CD4-positive, alpha-beta T cell (primary cell): ENCODE measurements at regions not wholly inside any gene's neighbourhood (a gene's known extent, or its start where the extent isn't known, plus 50 kb on each side); places are given as distances from the start of the nearest gene placed in this dataset.

ENCODE experiments used
- ATAC-seq: fragments of 200-7000 bp; cut with Tn5 transposase; one replicate; pipeline ENCODE4 v1.10.0; 2022; ENCODE audit warnings: mild to moderate bottlenecking; ENCODE audit not compliant: poor library complexity
- CTCF ChIA-PET: fragments of 350-600 bp; sonication (Branson Sonifier 250); formaldehyde crosslinking; loops from one replicate; lab custom pipeline; 2021; ENCODE audit warnings: antibody characterized with exemption, inconsistent platforms; lab: Charles Lee
- POLR2A ChIA-PET: fragments of 350-600 bp; sonication (Branson Sonifier 250); formaldehyde crosslinking; loops from one replicate; lab custom pipeline; 2021; ENCODE audit warnings: antibody characterized with exemption, inconsistent platforms; lab: Charles Lee
- DNase-seq, 14 experiments: peaks; one replicate each; pipeline ENCODE4 v3.0.0-alpha.2; 2013 to 2020; ENCODE audit warnings: mixed read lengths in 2 of 14
- H3K27ac ChIP-seq, 2 donors: one replicate each; pipeline versions ENCODE4 v1.5.1 to v1.7.0; 2013; ENCODE audit warnings: low read length in 2 of 2, low read depth in 1 of 2, mild to moderate bottlenecking in 1 of 2
- H3K27me3 ChIP-seq, 2 experiments: 1 replicate in 1 of 2; 2 replicates in 1 of 2; pipeline versions ENCODE4 v1.6.1 to v1.7.0; 2013; ENCODE audit warnings: low read length in 2 of 2, control low read depth in 1 of 2, mild to moderate bottlenecking in 1 of 2, moderate library complexity in 1 of 2; ENCODE audit not compliant: insufficient read depth in 2 of 2, control insufficient read depth in 1 of 2
- H3K36me3 ChIP-seq: one replicate; pipeline ENCODE4 v1.6.1; 2013; ENCODE audit warnings: low read length, control low read depth; ENCODE audit not compliant: insufficient read depth
- H3K4me1 ChIP-seq: one replicate; pipeline ENCODE4 v1.6.1; 2013; ENCODE audit warnings: low read length, control low read depth; ENCODE audit not compliant: insufficient read depth
- H3K4me3 ChIP-seq: one replicate; pipeline ENCODE4 v1.5.1; 2013; ENCODE audit warnings: mild to moderate bottlenecking, low read length, moderate library complexity
- H3K9me3 ChIP-seq, 2 experiments: 1 replicate in 1 of 2; 2 replicates in 1 of 2; pipeline versions ENCODE4 v1.6.1 to v1.7.0; 2013; ENCODE audit warnings: low read length in 2 of 2, mild to moderate bottlenecking in 2 of 2, control low read depth in 1 of 2, moderate library complexity in 1 of 2; ENCODE audit not compliant: control insufficient read depth in 1 of 2, insufficient read depth in 1 of 2
- H3K27ac Mint-ChIP-seq: one replicate; pipeline ENCODE4 v1.8.0; 2020; ENCODE audit warnings: mixed read lengths
- H3K27me3 Mint-ChIP-seq: one replicate; pipeline ENCODE4 v1.8.0; 2021; ENCODE audit warnings: mixed read lengths
- H3K36me3 Mint-ChIP-seq: one replicate; pipeline ENCODE4 v1.8.0; 2021; ENCODE audit warnings: low read depth, mixed read lengths
- H3K4me1 Mint-ChIP-seq: one replicate; pipeline ENCODE4 v1.8.0; 2021; ENCODE audit warnings: low read depth, mixed read lengths
- H3K4me3 Mint-ChIP-seq: one replicate; pipeline ENCODE4 v1.8.0; 2020; ENCODE audit warnings: mild to moderate bottlenecking, mixed read lengths
- H3K9me3 Mint-ChIP-seq: one replicate; pipeline ENCODE4 v1.8.0; 2020; ENCODE audit warnings: mixed read lengths
- intact Hi-C, 2 experiments: fragments of 100-400 bp; cut with DNase I in 1 of 2; cut with micrococcal nuclease in 1 of 2; formaldehyde crosslinking; loops; one replicate each; pipeline versions ENCODE4 v1.15.1 to v1.9.0; 2023 to 2025; cut with DNase I, micrococcal nuclease
- TF ChIP-seq, protein P1 (sequence below): fragments of 200-600 bp; IDR thresholded peaks from one replicate; pipeline ENCODE4 v1.8.0; 2022; ENCODE audit warnings: antibody characterized with exemption, mild to moderate bottlenecking

DNA sequence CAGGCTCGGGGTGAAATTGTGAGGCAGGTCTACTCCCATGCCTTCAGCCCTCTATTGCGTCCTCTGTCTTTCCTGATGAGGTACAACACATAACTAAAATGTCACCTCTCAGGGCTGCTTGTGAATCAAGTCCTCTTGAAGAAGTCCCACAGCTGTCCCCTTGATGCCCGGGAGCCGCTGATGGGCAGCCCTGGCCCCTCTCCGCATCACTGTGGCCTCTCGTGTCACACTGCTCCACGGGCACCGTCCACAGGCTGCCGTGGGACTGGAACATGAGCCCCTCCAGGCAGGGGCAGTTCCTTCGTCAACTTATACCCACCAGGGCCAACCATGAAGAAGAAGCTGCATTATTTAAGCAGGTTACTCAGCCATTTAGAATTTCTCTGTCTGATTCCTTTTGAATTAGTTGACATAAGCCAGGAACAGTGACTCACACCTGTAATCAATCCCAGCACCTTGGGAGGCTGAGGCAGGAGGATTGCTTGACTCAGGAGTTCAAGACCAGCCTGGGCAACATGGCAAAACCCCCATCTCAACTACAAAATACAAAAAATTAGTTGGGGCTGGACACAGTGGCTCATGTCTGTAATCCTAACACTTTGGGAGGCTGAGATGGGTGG is 58.5 kb upstream of the UBE3C start:
- Mint-ChIP-seq H3K4me3 (no peak overlapping the region), H3K9me3 (peaks cover 8% of the 10 kb centered on the region), H3K4me1 (no peaks in the 10 kb centered on the region), H3K27ac (no peak overlapping the region), H3K27me3 (peaks cover 52% of the 10 kb centered on the region), H3K36me3 (no peaks in the 10 kb centered on the region)
- H3K36me3 ChIP-seq, result no peaks in the 10 kb centered on the region
- H3K4me1 ChIP-seq, result no peaks in the 10 kb centered on the region
- ChIA-PET CTCF (no interaction called here), POLR2A (no interaction called here)
- peaks cover 22 to 40% of the 10 kb centered on the region in 2 experiments for H3K27me3 ChIP-seq
- no peak for DNase-seq
- TF ChIP-seq, protein P1, sequence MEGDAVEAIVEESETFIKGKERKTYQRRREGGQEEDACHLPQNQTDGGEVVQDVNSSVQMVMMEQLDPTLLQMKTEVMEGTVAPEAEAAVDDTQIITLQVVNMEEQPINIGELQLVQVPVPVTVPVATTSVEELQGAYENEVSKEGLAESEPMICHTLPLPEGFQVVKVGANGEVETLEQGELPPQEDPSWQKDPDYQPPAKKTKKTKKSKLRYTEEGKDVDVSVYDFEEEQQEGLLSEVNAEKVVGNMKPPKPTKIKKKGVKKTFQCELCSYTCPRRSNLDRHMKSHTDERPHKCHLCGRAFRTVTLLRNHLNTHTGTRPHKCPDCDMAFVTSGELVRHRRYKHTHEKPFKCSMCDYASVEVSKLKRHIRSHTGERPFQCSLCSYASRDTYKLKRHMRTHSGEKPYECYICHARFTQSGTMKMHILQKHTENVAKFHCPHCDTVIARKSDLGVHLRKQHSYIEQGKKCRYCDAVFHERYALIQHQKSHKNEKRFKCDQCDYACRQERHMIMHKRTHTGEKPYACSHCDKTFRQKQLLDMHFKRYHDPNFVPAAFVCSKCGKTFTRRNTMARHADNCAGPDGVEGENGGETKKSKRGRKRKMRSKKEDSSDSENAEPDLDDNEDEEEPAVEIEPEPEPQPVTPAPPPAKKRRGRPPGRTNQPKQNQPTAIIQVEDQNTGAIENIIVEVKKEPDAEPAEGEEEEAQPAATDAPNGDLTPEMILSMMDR, result no peak
- no peak for ATAC-seq
- H3K9me3 ChIP-seq, result peaks cover 14 to 43% of the 10 kb centered on the region in 2 experiments
- H3K4me3 ChIP-seq, result no peak overlapping the region
- no peak overlapping the region for H3K27ac ChIP-seq
- intact Hi-C loops, result no loop called here

DNA sequence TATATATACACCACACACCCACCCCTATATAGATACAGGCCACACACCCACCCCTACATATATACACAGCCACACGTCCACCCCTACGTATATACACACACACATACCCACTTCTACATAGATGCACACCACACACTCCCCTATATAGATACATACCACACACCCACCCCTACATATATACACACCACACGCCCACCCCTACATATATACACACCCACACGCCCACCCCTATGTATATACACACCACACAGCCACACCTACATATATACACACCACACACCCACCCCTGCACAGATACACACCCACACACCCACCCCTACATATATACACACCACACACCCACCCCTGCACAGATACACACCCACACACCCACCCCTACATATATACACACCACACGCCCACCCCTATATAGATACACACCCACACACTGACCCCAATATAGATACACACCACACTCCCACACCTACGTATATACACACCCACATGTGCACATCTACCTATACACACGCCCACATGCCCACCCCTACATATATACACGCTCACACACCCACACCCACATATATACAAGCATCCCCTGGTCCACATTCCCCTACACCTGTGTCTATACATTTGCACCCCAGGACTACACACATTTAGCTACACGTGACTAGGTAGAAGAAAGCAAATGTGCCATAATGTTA is 52.1 kb upstream of the UBE3C start:
- no peaks in the 10 kb centered on the region for H3K4me1 Mint-ChIP-seq
- CTCF ChIA-PET, result no interaction called here
- Histone ChIP-seq H3K36me3 (no peaks in the 10 kb centered on the region), H3K27ac (no peak overlapping the region), H3K4me3 (no peak overlapping the region), H3K27me3 (peaks cover 7 to 9% of the 10 kb centered on the region in 2 experiments), H3K4me1 (no peaks in the 10 kb centered on the region), H3K9me3 (peaks cover 14 to 30% of the 10 kb centered on the region in 2 experiments)
- intact Hi-C loops, result no loop called here
- H3K36me3 Mint-ChIP-seq, result no peaks in the 10 kb centered on the region
- ATAC-seq, result no peak
- H3K9me3 Mint-ChIP-seq, result peaks cover 15% of the 10 kb centered on the region
- TF ChIP-seq, protein P1, result no peak
- H3K4me3 Mint-ChIP-seq, result no peak overlapping the region
- POLR2A ChIA-PET, result no interaction called here
- DNase-seq, result no peak
- H3K27ac Mint-ChIP-seq, result no peak overlapping the region
- H3K27me3 Mint-ChIP-seq, result peaks cover 34% of the 10 kb centered on the region

- DNase-seq (no peak), ATAC-seq (no peak)
- ChIA-PET POLR2A (no interaction called here), CTCF (no interaction called here)
- no peaks in the 10 kb centered on the region for H3K36me3 Mint-ChIP-seq
- H3K4me3 Mint-ChIP-seq, result no peak overlapping the region
- Histone ChIP-seq H3K27me3 (peaks cover 7 to 9% of the 10 kb centered on the region in 2 experiments), H3K36me3 (no peaks in the 10 kb centered on the region), H3K27ac (no peak overlapping the region), H3K9me3 (peaks cover 14 to 28% of the 10 kb centered on the region in 2 experiments), H3K4me1 (no peaks in the 10 kb centered on the region), H3K4me3 (no peak overlapping the region)
- peaks cover 29% of the 10 kb centered on the region for H3K27me3 Mint-ChIP-seq
- H3K9me3 Mint-ChIP-seq, result peaks cover 15% of the 10 kb centered on the region
- TF ChIP-seq, protein P1, result no peak
- intact Hi-C loops, result no loop called here
- H3K4me1 Mint-ChIP-seq, result no peaks in the 10 kb centered on the region
- no peak overlapping the region for H3K27ac Mint-ChIP-seq
Measured at GRCh38 chr7:157087646-157088045, 51.1 kb upstream of the UBE3C start.
